ENCODE measurements at regions not wholly inside any gene's neighbourhood (a gene's known extent, or its start where the extent isn't known, plus 50 kb on each side); places are given as distances from the start of the nearest gene placed in this dataset.
A peak's percentile ranks its signal among the peaks of the same experiment; 100 is the strongest.

DNA sequence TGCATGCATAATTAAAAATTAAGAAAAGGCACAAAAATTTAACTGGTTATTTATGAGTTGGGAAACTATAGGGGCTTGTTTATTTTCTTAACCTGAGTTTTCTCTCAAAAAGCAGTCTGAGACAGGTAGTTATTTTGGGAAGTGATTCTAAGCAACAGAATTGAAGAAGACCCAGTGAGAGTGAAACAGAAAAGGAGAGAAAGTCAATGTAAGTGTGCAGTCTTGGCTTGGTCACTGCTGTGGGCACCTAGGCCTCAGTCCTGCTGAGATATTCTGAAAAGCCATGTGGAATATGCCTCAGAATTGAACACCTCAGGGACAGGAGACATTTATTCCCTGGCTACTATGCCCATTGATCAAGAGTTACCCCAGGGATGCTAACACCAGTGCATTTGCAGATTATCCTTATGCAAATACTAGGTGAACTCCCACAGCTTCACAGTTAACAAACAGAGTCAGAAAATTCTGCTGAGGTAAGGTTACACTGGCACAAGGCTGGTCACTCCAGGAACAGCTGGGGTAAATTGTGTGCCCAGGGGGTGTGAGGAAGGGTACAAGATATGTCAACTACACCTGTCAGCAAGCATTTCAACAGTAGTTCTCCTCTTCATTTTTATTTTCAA lies 222.7 kb downstream of the EFHB start:
- no peak for DNase-seq

DNA sequence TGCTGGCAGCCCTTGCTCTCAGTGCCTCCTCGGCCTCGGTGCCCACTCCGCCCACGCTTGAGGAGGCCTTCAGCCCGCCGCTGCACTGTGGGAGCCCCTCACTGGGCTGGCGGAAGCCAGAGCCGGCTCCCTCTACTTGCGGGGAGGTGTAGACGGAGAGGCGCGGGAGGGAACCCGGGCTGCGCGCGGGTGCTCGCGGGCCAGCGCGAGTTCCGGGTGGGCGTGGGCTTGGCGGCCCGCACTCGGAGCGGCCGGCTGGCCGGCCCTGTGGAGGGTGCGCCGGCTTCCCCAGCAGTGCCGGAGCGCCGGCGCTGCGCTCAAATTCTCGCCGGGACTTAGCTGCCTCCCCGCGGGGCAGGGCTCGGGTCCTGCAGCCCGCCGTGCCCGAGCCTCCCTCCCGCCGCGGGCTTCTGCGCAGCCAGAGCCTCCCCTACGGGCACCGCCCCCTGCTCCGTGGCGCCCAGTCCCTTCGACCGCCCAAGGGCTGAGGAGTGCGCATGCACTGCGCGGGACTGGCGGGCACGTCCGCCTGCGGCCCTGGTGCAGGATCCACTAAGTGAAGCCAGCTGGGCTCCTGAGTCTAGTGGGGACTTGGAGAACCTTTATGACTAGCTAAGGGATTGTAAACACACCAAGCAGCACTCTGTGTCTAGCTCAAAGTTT lies 231.5 kb downstream of the EFHB start:
- no peak for DNase-seq

DNA sequence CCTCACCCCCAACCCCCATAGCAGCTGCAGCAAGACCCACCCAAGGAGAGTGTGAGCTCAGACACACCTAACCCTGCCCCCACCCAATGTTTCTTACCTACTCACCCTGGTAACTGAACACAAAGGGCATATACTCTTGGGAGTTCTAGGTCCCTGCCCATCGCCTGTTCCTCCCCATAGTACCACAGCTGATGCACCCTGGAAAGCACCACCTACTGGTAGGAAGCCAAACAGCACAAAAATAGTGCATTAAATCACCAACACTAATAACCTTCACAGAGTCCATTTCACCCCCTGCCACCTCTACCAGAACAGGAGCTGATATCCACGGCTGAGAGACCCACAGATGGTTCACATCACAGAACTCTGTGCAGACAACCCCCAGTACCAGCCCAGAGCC lies 245.2 kb downstream of the EFHB start:
- DNase-seq: no peak

DNA sequence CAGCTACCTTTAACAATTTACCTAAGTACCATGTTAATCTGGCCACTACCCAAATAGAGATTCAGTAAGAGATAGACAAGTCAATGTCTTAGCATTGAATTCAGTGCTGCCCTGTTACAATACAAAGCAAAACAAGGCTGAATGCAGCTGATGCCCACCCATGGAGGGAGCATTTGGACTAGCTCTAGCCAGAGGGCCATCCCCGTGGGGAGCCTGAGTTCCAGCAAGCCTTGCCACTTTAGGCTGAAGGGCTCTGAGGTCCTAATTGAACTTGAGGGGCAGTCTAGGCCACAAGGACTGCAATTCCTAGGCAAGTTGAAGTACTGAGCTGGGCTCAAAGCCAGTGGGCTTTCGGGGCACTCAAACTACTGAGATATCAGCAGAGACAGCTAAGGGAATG lies 265.9 kb downstream of the EFHB start:
- no peak for DNase-seq

DNA sequence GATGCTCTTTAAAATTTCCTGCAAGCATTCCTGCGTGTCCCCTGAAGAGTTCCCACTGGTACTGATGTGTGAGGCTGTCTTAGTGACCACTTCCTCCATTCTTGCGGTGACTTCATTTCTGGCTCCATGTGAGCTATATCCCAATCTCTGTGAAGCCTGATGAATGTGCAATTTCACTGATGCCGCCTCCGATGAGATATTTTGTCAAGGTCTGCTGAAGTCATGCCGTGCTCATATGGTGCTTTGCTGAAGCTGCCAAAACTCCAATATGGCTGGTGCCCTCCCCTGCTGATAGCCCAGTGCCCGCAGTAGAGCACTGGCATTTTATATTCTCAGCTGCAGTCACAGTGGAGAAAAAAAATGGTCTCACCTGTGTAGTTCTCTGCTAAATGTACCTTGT lies 271.5 kb downstream of the EFHB start:
- DNase-seq: no peak

DNA sequence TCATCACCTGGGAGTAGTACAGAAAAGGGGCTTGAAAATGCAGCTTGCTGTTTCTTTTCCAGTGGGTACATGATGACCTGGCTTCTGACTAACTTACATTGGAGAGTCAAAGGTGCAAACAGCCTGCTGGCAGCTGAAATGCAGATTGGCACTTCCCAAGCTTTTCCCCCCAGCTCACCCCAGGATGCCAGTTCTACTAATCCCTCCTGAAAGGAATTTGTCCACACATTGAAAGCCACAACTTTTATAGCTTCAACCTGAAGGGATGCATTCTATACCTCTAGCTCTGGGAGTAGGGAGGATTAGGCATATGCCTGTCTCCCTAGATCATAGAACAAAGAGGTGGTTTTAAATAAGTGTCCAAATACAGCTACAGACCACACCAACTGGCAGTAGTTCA lies 281.7 kb downstream of the EFHB start:
- no peak for DNase-seq

DNA sequence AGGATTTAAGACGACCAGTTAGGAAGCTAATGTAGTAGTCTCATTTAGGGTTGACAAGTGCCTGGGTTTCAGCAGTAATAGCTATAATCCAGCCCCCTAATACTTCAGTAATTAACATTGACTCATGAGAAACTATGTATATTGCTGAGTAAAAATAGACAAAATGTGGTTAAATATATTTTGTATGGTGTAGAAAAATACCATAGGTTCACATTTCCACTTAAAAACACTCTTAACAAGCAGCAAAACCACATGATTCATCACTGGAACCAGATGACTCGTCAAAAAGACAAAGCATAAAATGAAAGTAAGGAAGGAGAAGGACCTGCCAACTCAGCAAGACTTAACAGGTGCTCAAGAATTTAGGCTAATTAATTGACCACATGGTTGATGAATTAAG lies 288.9 kb downstream of the EFHB start:
- peak; percentile 61 for DNase-seq

DNA sequence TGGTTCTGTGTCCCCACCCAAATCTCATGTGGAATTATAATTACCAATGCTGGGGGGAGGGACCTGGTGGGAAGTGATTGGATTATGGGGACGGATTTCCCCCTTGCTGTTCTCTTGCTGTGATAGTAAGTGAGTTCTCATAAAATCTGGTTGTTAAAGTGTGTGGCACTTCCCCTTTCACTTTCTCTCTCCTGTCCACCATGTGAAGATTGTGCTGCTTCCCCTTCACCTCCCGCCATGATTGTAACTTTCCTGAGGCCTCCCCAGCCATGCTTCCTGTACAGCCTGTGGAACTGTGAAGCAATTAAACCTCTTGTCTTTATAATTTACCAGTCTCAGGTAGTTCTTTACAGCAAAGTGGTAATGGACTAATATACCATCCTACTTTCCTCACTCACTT lies 289.6 kb downstream of the EFHB start:
- DNase-seq: no peak

DNA sequence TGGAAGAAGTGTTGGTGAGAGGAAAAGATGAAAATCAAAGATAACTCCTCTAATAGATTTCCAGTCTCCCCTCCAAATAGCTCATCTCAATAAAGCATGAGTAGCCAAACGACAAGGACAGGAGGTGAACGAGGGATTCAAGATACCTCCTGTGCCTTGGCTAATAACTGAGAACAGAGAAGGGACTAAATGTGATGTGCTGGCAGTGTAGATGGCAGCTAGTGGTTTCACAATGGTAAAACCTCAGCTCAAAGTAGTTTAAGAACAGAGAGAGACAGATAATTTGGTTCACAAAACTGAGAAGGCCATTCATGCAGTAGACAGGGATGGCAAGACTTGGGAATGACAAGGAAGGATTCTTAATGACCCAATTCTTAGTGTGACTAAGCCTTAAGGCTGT lies 292.6 kb downstream of the EFHB start:
- DNase-seq: no peak

DNA sequence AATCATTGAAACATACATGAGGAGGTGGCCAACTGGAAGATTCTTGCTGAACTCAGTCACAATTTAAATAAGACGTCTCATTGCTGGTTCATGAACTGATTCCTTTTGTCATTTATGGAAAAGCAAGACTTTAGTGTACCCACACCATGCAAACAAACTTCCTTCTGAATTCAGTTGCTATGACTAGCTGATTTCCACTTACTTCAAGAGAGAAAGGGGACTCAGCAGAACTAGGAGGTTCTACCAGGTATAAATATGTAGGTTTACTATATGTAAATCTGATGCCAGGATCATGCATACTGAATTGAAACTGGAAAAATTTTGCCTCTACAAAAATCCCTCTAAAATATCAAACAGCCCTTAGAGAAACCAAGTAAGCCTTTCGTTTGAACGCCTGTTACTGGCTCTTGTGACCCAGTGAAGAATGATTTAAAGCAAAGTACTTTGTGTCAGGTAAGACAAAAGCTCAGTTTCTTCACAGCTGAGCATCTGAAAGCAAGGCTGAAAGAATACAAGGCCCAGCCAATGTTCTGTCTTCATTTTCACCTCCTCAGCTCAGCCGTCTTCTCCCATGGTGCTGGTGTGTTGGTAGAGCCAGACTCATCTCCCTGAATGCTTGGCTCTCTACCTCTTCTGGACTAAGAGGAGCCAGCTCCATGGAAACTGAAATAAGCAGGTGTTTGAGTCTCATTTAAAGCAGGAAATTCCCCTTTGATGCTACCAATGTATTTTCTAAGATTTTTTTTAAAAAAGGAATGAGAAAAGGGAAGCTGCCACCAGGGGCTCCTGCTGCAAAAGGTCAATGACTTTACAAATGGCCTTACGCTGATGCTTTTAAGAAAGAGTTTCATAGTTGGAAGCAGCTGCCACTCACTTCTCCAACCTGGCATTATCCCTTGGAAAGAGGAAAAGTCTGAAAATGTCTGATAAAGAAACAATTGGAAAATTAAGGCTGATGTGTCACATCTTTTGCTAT lies 301.6 kb downstream of the EFHB start:
- no peak for DNase-seq

DNA sequence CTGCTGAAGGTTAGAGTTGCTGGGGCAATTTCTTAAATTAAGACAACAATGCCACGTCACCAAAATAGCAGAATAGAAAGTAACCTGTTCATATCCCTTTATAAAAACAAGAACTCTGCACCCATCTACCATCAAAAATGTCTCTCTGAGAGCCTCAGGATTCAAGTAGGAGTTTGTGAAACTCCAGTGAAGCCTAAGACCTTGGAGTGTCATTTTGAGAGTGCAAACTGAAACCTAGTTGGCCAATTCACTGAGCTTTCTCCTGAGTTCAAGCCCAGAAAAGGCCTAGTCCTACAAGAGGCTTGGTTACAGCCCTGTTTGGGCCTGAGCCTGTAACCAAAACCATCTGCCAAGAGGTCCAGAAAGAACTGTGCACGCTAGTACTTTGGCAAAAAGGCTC lies 335.1 kb downstream of the EFHB start:
- DNase-seq: no peak

DNA sequence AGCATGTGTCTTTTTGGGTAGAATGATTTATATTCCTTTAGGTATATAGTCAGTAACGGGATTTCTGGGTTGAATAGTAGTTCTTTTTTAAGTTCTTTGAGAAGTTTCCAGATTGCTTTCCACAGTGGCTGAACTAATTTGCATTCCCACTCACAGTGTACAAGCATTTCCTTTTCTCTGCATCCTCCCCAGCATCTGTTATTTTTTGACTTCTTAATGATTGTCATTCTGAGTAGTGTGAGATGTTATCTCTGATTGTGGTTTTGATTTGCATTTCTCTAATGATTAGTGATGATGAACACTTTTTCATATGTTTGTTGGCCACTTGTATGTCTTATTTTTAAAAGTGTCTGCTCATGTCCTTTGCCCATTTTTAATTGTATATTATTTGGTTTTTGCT lies 337.6 kb downstream of the EFHB start:
- no peak for DNase-seq

DNA sequence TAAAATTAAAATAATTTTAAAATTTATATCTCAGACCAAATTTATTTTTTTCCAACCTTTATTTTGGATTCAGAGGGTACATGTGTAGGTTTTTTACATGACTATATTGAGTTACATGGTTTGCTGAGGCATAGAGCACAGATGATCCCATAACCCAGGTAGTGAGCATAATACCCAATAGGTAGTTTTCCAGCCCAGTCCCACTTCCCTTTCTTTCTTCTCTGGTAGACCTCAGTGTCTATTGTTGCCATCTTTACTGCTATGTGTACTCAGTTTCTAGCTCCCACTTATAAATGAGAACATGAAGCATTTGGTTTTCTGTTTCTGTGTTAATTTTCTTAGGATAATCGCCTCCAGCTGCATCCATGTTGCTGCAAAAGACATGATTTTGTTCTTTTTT lies 338.1 kb downstream of the EFHB start:
- DNase-seq: no peak

Data from NCI-H524 treated with DMSO at 0.1 percent for 48 hours (cell line).